H9 (cell line): ENCODE measurements at regions not wholly inside any gene's neighbourhood (a gene's known extent, or its start where the extent isn't known, plus 50 kb on each side); places are given as distances from the start of the nearest gene placed in this dataset.
A peak's percentile ranks its signal among the peaks of the same experiment; 100 is the strongest.

Experiments used
- DNase-seq: peaks from one replicate; pipeline ENCODE4 v3.0.0-alpha.2; 2017
- H2AFZ ChIP-seq: one replicate; pipeline ENCODE4 v1.6.1; 2013; ENCODE audit warnings: mild to moderate bottlenecking, low read length, control low read depth, moderate library complexity
- H2AK5ac ChIP-seq: 2 replicates; pipeline ENCODE4 v1.6.1; 2013; ENCODE audit warnings: low read length, control low read depth, mixed read lengths; ENCODE audit not compliant: insufficient read length
- H2BK120ac ChIP-seq: one replicate; pipeline ENCODE4 v1.6.1; 2013; ENCODE audit warnings: low read depth, mild to moderate bottlenecking, low read length, control low read depth, inconsistent platforms; ENCODE audit not compliant: poor library complexity, severe bottlenecking
- H2BK12ac ChIP-seq: 2 replicates; pipeline ENCODE4 v1.6.1; 2013; ENCODE audit warnings: low read length, control low read depth, mixed read lengths, low read depth; ENCODE audit not compliant: insufficient read length
- H2BK15ac ChIP-seq: 2 replicates; pipeline ENCODE4 v1.6.1; 2013; ENCODE audit warnings: low read depth, low read length, control low read depth
- H2BK20ac ChIP-seq: one replicate; pipeline ENCODE4 v1.6.1; 2013; ENCODE audit warnings: low read depth, mild to moderate bottlenecking, low read length, control low read depth, inconsistent platforms; ENCODE audit not compliant: poor library complexity, severe bottlenecking
- H2BK5ac ChIP-seq: 2 replicates; pipeline ENCODE4 v1.6.1; 2013; ENCODE audit warnings: low read length, control low read depth, mixed read lengths; ENCODE audit not compliant: insufficient read length
- H3K14ac ChIP-seq: 2 replicates; pipeline ENCODE4 v1.6.1; 2013; ENCODE audit warnings: low read length, control low read depth; ENCODE audit not compliant: insufficient read depth
- H3K18ac ChIP-seq: 2 replicates; pipeline ENCODE4 v1.6.1; 2013; ENCODE audit warnings: low read depth, mild to moderate bottlenecking, mixed read lengths, low read length, control low read depth; ENCODE audit not compliant: insufficient read length
- H3K23ac ChIP-seq: 2 replicates; pipeline ENCODE4 v1.6.1; 2013; ENCODE audit warnings: low read length, control low read depth, mixed read lengths, low read depth; ENCODE audit not compliant: insufficient read length
- H3K23me2 ChIP-seq: 2 replicates; pipeline ENCODE4 v1.6.1; 2013; ENCODE audit warnings: low read depth, mild to moderate bottlenecking, mixed read lengths, low read length, control low read depth; ENCODE audit not compliant: insufficient read length, poor library complexity, severe bottlenecking
- H3K27ac ChIP-seq: 2 replicates; pipeline ENCODE4 v1.5.1; 2013; ENCODE audit warnings: low read length, control low read depth, mixed read lengths, low read depth; ENCODE audit not compliant: insufficient read length
- H3K27me3 ChIP-seq: 2 replicates; pipeline ENCODE4 v1.6.1; 2013; ENCODE audit warnings: low read length, control low read depth, inconsistent platforms; ENCODE audit not compliant: insufficient read depth
- H3K4ac ChIP-seq: 2 replicates; pipeline ENCODE4 v1.6.1; 2013; ENCODE audit warnings: low read depth, mild to moderate bottlenecking, control low read depth, inconsistent platforms, low read length, moderate library complexity
- H3K4me1 ChIP-seq: 2 replicates; pipeline ENCODE4 v1.6.1; 2013; ENCODE audit warnings: low read length, control low read depth, inconsistent platforms; ENCODE audit not compliant: insufficient read depth
- H3K4me2 ChIP-seq: 2 replicates; pipeline ENCODE4 v1.6.1; 2013; ENCODE audit warnings: low read length, control low read depth, mixed read lengths; ENCODE audit not compliant: insufficient read length, insufficient read depth
- H3K56ac ChIP-seq: 2 replicates; pipeline ENCODE4 v1.6.1; 2013; ENCODE audit warnings: low read depth, mild to moderate bottlenecking, mixed read lengths, low read length, control low read depth; ENCODE audit not compliant: insufficient read length
- H3K79me1 ChIP-seq: 2 replicates; pipeline ENCODE4 v1.6.1; 2013; ENCODE audit warnings: low read depth, mild to moderate bottlenecking, moderate library complexity, low read length, control low read depth, inconsistent platforms; ENCODE audit not compliant: insufficient read depth, poor library complexity, severe bottlenecking
- H3K79me2 ChIP-seq: 2 replicates; pipeline ENCODE4 v1.6.1; 2013; ENCODE audit warnings: low read length, control low read depth, inconsistent platforms; ENCODE audit not compliant: insufficient read depth
- H3K9ac ChIP-seq: 2 replicates; pipeline ENCODE4 v1.6.1; 2013; ENCODE audit warnings: low read length, control low read depth, mixed read lengths; ENCODE audit not compliant: insufficient read length; ENCODE audit errors: extremely low read depth
- H3K9me3 ChIP-seq: one replicate; pipeline ENCODE4 v1.6.1; 2013; ENCODE audit warnings: low read depth, low read length, inconsistent platforms; ENCODE audit not compliant: control insufficient read depth
- H3T11ph ChIP-seq: one replicate; pipeline ENCODE4 v1.6.1; 2013; ENCODE audit warnings: mild to moderate bottlenecking, low read length, control low read depth, inconsistent platforms
- H4K20me1 ChIP-seq: one replicate; pipeline ENCODE4 v1.6.1; 2013; ENCODE audit not compliant: control insufficient read depth, insufficient read length, insufficient read depth
- H4K5ac ChIP-seq: 2 replicates; pipeline ENCODE4 v1.6.1; 2013; ENCODE audit warnings: low read depth, mild to moderate bottlenecking, mixed read lengths, low read length, control low read depth; ENCODE audit not compliant: insufficient read length
- H4K8ac ChIP-seq: replicated peaks from 2 replicates; pipeline ENCODE4 v1.6.1; 2013; ENCODE audit warnings: low read length, control low read depth, mixed read lengths, low read depth; ENCODE audit not compliant: insufficient read length
- H4K91ac ChIP-seq: 2 replicates; pipeline ENCODE4 v1.6.1; 2013; ENCODE audit warnings: low read depth, mild to moderate bottlenecking, moderate library complexity, mixed read lengths, low read length, control low read depth; ENCODE audit not compliant: insufficient read length
- H3K27ac Mint-ChIP-seq, 3 experiments: 2 replicates in 2 of 3; 3 replicates in 1 of 3; pipeline ENCODE4 v1.8.0; 2020 to 2021; ENCODE audit warnings: mixed read lengths in 3 of 3, mild to moderate bottlenecking in 1 of 3, moderate library complexity in 1 of 3
- H3K27me3 Mint-ChIP-seq: 2 replicates; pipeline ENCODE4 v1.8.0; 2021; ENCODE audit warnings: low read depth, mild to moderate bottlenecking, moderate library complexity, mixed read lengths
- H3K36me3 Mint-ChIP-seq, 3 experiments: 2 replicates in 2 of 3; 3 replicates in 1 of 3; pipeline ENCODE4 v1.8.0; 2020 to 2021; ENCODE audit warnings: low read depth in 3 of 3, mixed read lengths in 3 of 3; ENCODE audit not compliant: insufficient read depth in 1 of 3
- H3K4me1 Mint-ChIP-seq, 2 experiments: 2 replicates each; pipeline ENCODE4 v1.8.0; 2020; ENCODE audit warnings: mixed read lengths in 2 of 2
- H3K4me3 Mint-ChIP-seq, 2 experiments: 2 replicates in 1 of 2; 3 replicates in 1 of 2; pipeline ENCODE4 v1.8.0; 2020 to 2021; ENCODE audit warnings: mild to moderate bottlenecking in 2 of 2, mixed read lengths in 2 of 2, moderate library complexity in 1 of 2
- H3K9me3 Mint-ChIP-seq, 2 experiments: 2 replicates in 1 of 2; 3 replicates in 1 of 2; pipeline ENCODE4 v1.8.0; 2020; ENCODE audit warnings: mild to moderate bottlenecking in 2 of 2, mixed read lengths in 2 of 2, moderate library complexity in 1 of 2
- WGBS: extraction: QIAGEN DNeasy Blood & Tissue Kit; methylation state at CpG from one replicate; pipeline ENCODE4 v1.1.7; 2013; ENCODE audit warnings: missing lambda C conversion rate, low lambda C conversion rate, mixed read lengths; ENCODE audit not compliant: insufficient read length; ENCODE audit errors: extremely low coverage; 5-methylcytosine and 5-hydroxymethylcytosine counted together
- TF ChIP-seq, protein P1 (sequence below): fragments of 200-600 bp; sonication (generic); conservative IDR thresholded peaks from 3 replicates; pipeline ENCODE4 v1.8.0; 2021; ENCODE audit warnings: antibody characterized with exemption, mild to moderate bottlenecking

DNA sequence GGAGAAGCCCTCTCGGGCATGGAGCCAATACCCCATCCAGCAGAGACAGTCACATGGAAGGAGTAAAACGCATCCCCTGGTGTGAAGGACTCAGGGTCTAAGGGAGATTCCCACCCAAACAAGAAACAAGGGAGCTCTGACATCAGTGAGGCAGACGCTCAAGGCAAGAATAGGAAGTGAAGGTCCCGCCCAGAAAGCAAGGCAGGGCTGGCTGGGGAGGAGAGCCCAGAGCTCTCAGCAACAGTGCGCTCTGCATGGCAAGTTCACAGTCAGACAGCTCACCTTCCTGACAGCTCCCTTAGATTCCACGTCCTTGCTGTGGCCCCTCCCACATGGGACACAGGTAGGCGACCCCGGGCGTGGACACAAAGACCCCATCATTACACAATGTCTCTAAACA is 85.6 kb downstream of the TTLL2 start:
- Histone ChIP-seq H3T11ph (no peak overlapping the region), H2AFZ (no peak overlapping the region), H3K79me2 (no peaks in the 10 kb centered on the region), H4K91ac (no peak overlapping the region), H2AK5ac (no peak overlapping the region), H3K27ac (no peak overlapping the region), H3K23ac (no peak overlapping the region), H3K4me2 (no peak overlapping the region), H3K18ac (no peak overlapping the region), H4K5ac (no peak overlapping the region), H2BK120ac (no peak overlapping the region), H2BK5ac (no peak overlapping the region), H3K4ac (no peak overlapping the region), H3K4me1 (no peaks in the 10 kb centered on the region; the same call in 1 of the 2 replicates), H3K79me1 (no peaks in the 10 kb centered on the region), H2BK20ac (no peak overlapping the region), H3K23me2 (no peaks in the 10 kb centered on the region), H2BK12ac (no peak overlapping the region), H4K20me1 (no peaks in the 10 kb centered on the region), H3K56ac (no peak overlapping the region), H2BK15ac (no peak overlapping the region), H3K9me3 (no peaks in the 10 kb centered on the region), H4K8ac (no peak overlapping the region), H3K9ac (no peak overlapping the region), H3K14ac (no peak overlapping the region), H3K27me3 (no peaks in the 10 kb centered on the region)
- H3K9me3 Mint-ChIP-seq: no peaks in the 10 kb centered on the region; a peak in 1 of 5 replicates
- WGBS: no CpG with 5 or more reads among the region's 9 CpGs
- H3K27me3 Mint-ChIP-seq: peaks cover 6% of the 10 kb centered on the region; the same call in 1 of the 2 replicates
- no peak overlapping the region for H3K27ac Mint-ChIP-seq
- no peaks in the 10 kb centered on the region; a peak in 1 of 7 replicates for H3K36me3 Mint-ChIP-seq
- TF ChIP-seq, protein P1, sequence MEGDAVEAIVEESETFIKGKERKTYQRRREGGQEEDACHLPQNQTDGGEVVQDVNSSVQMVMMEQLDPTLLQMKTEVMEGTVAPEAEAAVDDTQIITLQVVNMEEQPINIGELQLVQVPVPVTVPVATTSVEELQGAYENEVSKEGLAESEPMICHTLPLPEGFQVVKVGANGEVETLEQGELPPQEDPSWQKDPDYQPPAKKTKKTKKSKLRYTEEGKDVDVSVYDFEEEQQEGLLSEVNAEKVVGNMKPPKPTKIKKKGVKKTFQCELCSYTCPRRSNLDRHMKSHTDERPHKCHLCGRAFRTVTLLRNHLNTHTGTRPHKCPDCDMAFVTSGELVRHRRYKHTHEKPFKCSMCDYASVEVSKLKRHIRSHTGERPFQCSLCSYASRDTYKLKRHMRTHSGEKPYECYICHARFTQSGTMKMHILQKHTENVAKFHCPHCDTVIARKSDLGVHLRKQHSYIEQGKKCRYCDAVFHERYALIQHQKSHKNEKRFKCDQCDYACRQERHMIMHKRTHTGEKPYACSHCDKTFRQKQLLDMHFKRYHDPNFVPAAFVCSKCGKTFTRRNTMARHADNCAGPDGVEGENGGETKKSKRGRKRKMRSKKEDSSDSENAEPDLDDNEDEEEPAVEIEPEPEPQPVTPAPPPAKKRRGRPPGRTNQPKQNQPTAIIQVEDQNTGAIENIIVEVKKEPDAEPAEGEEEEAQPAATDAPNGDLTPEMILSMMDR: no peak
- H3K4me3 Mint-ChIP-seq: no peak overlapping the region
- peak; percentile 26 for DNase-seq
- H3K4me1 Mint-ChIP-seq: peaks cover 31 to 34% of the 10 kb centered on the region in 2 experiments
